SK-MEL-5 (cell line): ENCODE measurements at regions not wholly inside any gene's neighbourhood (a gene's known extent, or its start where the extent isn't known, plus 50 kb on each side); places are given as distances from the start of the nearest gene placed in this dataset.
A peak's percentile ranks its signal among the peaks of the same experiment; 100 is the strongest.
"Not testable (repeated sequence)": the region's sequence is repeated elsewhere in the genome, so short reads cannot be mapped to it uniquely, and the experiment has no call there.

Experiments used
- DNase-seq: peaks from one replicate; pipeline ENCODE4 v3.0.0-alpha.2; 2016; ENCODE audit warnings: low read depth, low spot score
- in situ Hi-C: cut with HindIII; loops from 2 replicates; pipeline ENCODE4 v1.10.0; 2016; ENCODE audit warnings: low sequenced_read_pairs, high pct_unique_total_duplicates, low pct_unique_long_range_greater_than_20kb

- DNase-seq, result peak; percentile 0
- in situ Hi-C loops, result no loop called here
Observed at GRCh38 chrX:139475432-139475831, 55.1 kb upstream of the F9 start.

- in situ Hi-C loops, DNase-seq: not testable (repeated sequence)
Observed at GRCh38 chrX:139461945-139462344, 68.6 kb upstream of the F9 start.

DNA sequence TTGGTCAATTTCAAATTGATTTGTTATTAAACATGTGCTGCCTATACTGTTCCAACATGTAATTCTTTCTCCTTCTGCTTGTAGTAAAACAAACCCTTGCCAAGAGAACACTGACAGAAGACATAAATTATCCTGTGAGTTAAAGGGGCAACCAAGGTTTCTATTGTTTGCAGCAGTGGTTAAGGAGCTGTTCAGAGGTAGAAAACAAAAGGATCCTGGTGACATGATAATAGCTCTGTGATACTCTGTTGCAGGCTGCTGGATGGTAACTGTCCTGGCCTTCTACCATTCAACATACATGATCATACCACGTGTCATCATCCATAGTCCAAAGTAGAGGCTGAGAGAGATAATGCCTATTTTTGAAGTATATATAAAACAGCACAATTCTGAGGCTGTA is 75.8 kb upstream of the F9 start:
- in situ Hi-C loops, result no loop called here
- DNase-seq, result no peak

GRCh38 chrX:139448996-139449395 is 81.5 kb upstream of the F9 start:
- in situ Hi-C loops, result no loop called here
- DNase-seq, result no peak

DNA sequence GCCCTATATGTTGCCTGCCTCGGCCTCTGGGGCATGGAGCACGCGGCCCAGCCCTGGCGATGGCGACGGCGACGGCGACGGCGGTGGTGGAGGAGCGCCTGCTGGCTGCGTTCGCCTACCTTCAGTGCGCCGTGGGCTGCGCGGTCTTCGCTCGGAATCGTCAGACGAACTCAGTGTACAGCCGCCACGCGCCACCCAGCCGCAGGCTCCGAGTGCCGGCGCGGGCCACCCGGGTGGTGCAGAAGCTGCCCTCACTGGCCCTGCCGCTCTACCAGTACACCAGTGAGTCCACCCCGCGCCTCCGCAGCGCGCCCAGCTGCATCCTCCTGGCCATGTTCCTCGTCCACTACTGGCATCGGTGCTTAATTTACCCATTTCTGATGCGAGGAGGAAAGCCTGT is 83.7 kb upstream of the F9 start:
- in situ Hi-C loops, result no loop called here
- no peak for DNase-seq

- peak; percentile 46 for DNase-seq
- in situ Hi-C loops, result no loop called here
Observed at GRCh38 chrX:139429913-139430312, 100.6 kb upstream of the F9 start.

DNA sequence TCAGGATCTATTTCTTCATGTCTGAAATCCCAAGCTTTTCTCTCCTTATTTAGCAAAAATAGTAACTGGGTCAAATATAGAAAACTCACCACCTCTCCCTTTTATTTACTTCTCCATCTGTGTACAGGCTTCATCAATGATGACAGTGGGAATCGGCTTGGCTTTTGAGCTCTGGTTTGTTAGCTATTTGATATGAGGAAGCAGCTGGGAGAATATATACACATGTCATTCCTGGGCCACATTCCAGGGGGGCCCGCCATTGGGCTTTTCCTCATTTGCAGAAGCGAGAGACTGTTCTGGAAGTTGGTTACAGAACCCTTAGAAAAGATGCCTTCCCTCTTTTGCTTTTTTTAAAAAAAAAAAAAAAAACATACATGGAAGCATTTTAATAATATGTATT is 107.4 kb upstream of the F9 start:
- DNase-seq, result no peak
- in situ Hi-C loops, result no loop called here

DNA sequence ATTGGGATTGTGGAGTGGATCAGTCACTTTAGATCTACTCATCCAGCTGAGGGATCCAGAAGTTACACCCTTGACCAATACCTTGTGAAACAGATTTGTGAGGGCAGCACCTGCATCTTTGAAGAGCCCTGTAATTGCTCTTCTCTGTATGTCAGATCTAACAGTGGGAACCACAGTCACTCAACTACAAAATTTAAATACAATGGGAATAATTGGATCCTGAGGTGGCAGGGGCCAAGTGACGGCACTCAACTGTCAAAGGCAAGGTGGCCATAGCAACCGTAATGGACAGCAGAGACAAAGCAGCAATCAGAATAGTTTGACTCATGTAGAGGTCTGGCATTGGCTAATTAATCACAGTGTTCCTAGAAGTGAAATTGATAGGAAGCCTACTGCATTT is 132.3 kb upstream of the F9 start:
- DNase-seq, in situ Hi-C loops: not testable (repeated sequence)

DNA sequence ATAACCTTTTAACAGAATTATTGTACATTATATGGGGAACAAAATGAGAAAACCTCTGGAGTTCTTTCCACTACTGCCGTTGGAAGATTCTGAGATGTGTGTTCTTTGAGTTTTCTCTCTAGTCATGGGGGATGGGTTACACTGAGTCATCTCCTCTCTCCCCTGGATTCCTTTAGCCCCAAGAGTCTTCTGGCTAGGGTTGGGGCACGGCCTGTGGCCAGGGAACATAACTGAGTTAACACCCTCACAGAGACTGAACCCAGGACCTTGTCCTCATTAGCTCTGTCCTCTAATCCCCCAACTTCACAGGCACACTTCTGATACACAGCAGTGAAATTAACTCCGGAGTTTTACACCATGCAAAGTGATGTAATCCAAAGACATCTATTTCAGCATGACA is 142.3 kb upstream of the F9 start:
- DNase-seq, result no peak
- in situ Hi-C loops, result no loop called here

GRCh38 chrX:139382529-139382928 is 148.0 kb upstream of the F9 start:
- no peak for DNase-seq
- in situ Hi-C loops, result no loop called here

GRCh38 chrX:139376547-139376946 is 154.0 kb upstream of the F9 start:
- DNase-seq, in situ Hi-C loops: not testable (repeated sequence)

GRCh38 chrX:139360356-139360755 is 170.2 kb upstream of the F9 start:
- in situ Hi-C loops, result no loop called here
- no peak for DNase-seq

GRCh38 chrX:139342594-139342991 is 187.9 kb upstream of the F9 start:
- in situ Hi-C loops, DNase-seq: not testable (repeated sequence)

- DNase-seq, in situ Hi-C loops: not testable (repeated sequence)
Observed at GRCh38 chrX:139341855-139342593, 188.5 kb upstream of the F9 start.

DNA sequence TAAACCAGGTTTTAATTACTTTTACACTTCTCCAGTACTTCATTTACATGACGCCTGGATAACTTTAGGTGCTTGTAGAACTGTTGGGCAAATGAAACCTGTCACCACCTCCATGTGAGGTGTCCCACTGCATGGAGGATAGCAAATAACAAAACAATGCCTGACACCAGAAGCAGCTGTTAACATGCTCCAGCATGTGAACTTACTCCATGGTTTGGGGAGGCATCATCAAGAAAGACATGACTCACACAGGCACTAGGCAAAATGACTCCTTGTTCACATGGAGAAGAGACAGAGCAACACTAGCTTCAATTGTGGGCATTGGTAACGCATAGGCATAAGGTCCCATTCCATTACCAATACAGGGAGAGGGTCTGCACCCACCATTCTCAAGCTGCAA is 198.1 kb upstream of the F9 start:
- in situ Hi-C loops, result no loop called here
- DNase-seq, result no peak

- in situ Hi-C loops, result no loop called here
- DNase-seq, result no peak
Observed at GRCh38 chrX:139327355-139327754, 203.2 kb upstream of the F9 start.

- DNase-seq, result no peak
- in situ Hi-C loops, result no loop called here
Observed at GRCh38 chrX:139324756-139325155, 205.8 kb upstream of the F9 start.

GRCh38 chrX:139320661-139321354 is 209.7 kb upstream of the F9 start:
- DNase-seq, in situ Hi-C loops: not testable (repeated sequence)

- in situ Hi-C loops, DNase-seq: not testable (repeated sequence)
Observed at GRCh38 chrX:139306675-139307074, 223.9 kb upstream of the F9 start.
